ENCODE measurements at regions not wholly inside any gene's neighbourhood (a gene's known extent, or its start where the extent isn't known, plus 50 kb on each side); places are given as distances from the start of the nearest gene placed in this dataset.

GRCh38 chr6:144878577-144878976 lies 593.4 kb downstream of the UTRN start (continued):
- TF ChIP-seq CBX8 (IDR thresholded peaks at IDR 0.05; ENCODE audit: borderline replicate concordance, low read depth, low read length) = no peak
- TF ChIP-seq ATF2 (IDR thresholded peaks at IDR 0.05; ENCODE audit: low read length) = no peak

Data from H1 (cell line).